ENCODE measurements at regions not wholly inside any gene's neighbourhood (a gene's known extent, or its start where the extent isn't known, plus 50 kb on each side); places are given as distances from the start of the nearest gene placed in this dataset.
A peak's percentile ranks its signal among the peaks of the same experiment; 100 is the strongest.

GRCh38 chr6:146901940-146902816, 302.0 kb upstream of the STXBP5 start:
- H3K27ac ChIP-seq: no peak overlapping the region
- DNase-seq (no peak), ATAC-seq (no peak)
- intact Hi-C loops (cut with DNase I): no loop called here
- H3K27me3 ChIP-seq: no peaks in the 10 kb centered on the region
- H3K4me1 ChIP-seq: no peaks in the 10 kb centered on the region
- no peak for TF ChIP-seq POLR2A (IDR thresholded peaks at IDR 0.05)
- TF ChIP-seq CTCF (IDR thresholded peaks at IDR 0.05): peak in 1 of 4 donors; percentile 11
- H3K4me3 ChIP-seq: no peak overlapping the region
- WGBS (ENCODE audit: insufficient coverage, low coverage, low lambda C conversion rate, missing lambda C conversion rate): 76% methylated on average over 6 of the region's 6 CpGs
- H3K9me3 ChIP-seq: no peaks in the 10 kb centered on the region
- no peaks in the 10 kb centered on the region for H3K36me3 ChIP-seq

- no peaks in the 10 kb centered on the region for H3K4me1 ChIP-seq
- no peak for DNase-seq
- H3K27ac ChIP-seq: no peak overlapping the region
- ATAC-seq: no peak
- 67% methylated on average over 1 of the region's 1 CpG for WGBS (ENCODE audit: insufficient coverage, low coverage, low lambda C conversion rate, missing lambda C conversion rate)
- intact Hi-C loops (cut with DNase I): no loop called here
- H3K36me3 ChIP-seq: no peaks in the 10 kb centered on the region
- no peaks in the 10 kb centered on the region for H3K27me3 ChIP-seq
- no peak overlapping the region for H3K4me3 ChIP-seq
- H3K9me3 ChIP-seq: no peaks in the 10 kb centered on the region
- TF ChIP-seq POLR2A (IDR thresholded peaks at IDR 0.05) (no peak), CTCF (IDR thresholded peaks at IDR 0.05) (no peak)
These were observed 301.4 kb upstream of the STXBP5 start for GRCh38 chr6:146902846-146903245.

- H3K27me3 ChIP-seq: no peaks in the 10 kb centered on the region
- no peak for TF ChIP-seq POLR2A (IDR thresholded peaks at IDR 0.05)
- TF ChIP-seq CTCF (IDR thresholded peaks at IDR 0.05): no peak
- H3K27ac ChIP-seq: no peak overlapping the region
- DNase-seq (no peak), ATAC-seq (no peak)
- intact Hi-C loops (cut with DNase I): no loop called here
- WGBS (ENCODE audit: insufficient coverage, low coverage, low lambda C conversion rate, missing lambda C conversion rate): 73% methylated on average over 6 of the region's 7 CpGs
- H3K4me1 ChIP-seq: no peaks in the 10 kb centered on the region
- no peaks in the 10 kb centered on the region for H3K36me3 ChIP-seq
- no peaks in the 10 kb centered on the region for H3K9me3 ChIP-seq
- H3K4me3 ChIP-seq: no peak overlapping the region
These were observed 300.8 kb upstream of the STXBP5 start for GRCh38 chr6:146903451-146903850.

- DNase-seq (no peak), ATAC-seq (no peak)
- H3K36me3 ChIP-seq: no peaks in the 10 kb centered on the region
- TF ChIP-seq POLR2A (IDR thresholded peaks at IDR 0.05) (no peak), CTCF (IDR thresholded peaks at IDR 0.05) (no peak)
- H3K9me3 ChIP-seq: no peaks in the 10 kb centered on the region
- intact Hi-C loops (cut with DNase I): no loop called here
- no peaks in the 10 kb centered on the region for H3K27me3 ChIP-seq
- H3K4me3 ChIP-seq: no peak overlapping the region
- no peak overlapping the region for H3K27ac ChIP-seq
- no peaks in the 10 kb centered on the region for H3K4me1 ChIP-seq
- WGBS (ENCODE audit: insufficient coverage, low coverage, low lambda C conversion rate, missing lambda C conversion rate): 90% methylated on average over 6 of the region's 6 CpGs
These were observed 299.6 kb upstream of the STXBP5 start for GRCh38 chr6:146904596-146904995.
